ENCODE measurements at regions not wholly inside any gene's neighbourhood (a gene's known extent, or its start where the extent isn't known, plus 50 kb on each side); places are given as distances from the start of the nearest gene placed in this dataset.

DNA sequence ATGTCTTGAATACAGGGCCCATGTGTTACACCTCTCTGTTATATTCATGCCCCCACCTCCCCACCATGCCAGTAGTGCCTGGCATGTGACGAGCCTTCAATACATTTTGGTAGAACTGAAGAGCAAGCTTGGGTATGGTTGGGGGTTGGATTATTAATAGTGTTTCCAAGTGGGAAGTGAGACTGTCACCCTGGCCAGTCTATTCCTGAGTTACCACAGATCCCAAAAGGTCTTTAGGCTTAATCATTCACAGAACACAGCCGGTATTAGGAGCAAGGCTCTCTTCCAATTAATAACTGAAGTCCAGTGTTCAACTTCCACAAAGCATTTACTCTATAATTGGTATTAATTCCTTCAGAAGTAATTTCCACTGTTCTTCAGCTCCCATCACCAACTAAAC, 231.9 kb upstream of the LRTM1 start:
- Histone ChIP-seq H3K4me1 (ENCODE audit: control insufficient read depth in 2 of 3, insufficient read depth in 2 of 3, low read depth in 1 of 3, low read length in 3 of 3) (no peaks in the 10 kb centered on the region), H3K36me3 (ENCODE audit: control insufficient read depth in 2 of 3, insufficient read depth in 3 of 3, low read length in 3 of 3) (no peaks in the 10 kb centered on the region), H3K4me3 (ENCODE audit: low read length in 3 of 3) (no peak overlapping the region), H3K9ac (ENCODE audit: low read length in 3 of 3) (no peak overlapping the region), H3K27ac (ENCODE audit: low read depth in 2 of 2, low read length in 2 of 2) (no peak overlapping the region), H3K9me3 (ENCODE audit: control insufficient read depth in 2 of 3, insufficient read depth in 1 of 3, low read length in 3 of 3) (no peaks in the 10 kb centered on the region), H3K27me3 (ENCODE audit: control insufficient read depth, insufficient read depth, low read length) (no peaks in the 10 kb centered on the region)
- intact Hi-C loops (cut with DNase I): no loop called here
- TF ChIP-seq, protein P1, sequence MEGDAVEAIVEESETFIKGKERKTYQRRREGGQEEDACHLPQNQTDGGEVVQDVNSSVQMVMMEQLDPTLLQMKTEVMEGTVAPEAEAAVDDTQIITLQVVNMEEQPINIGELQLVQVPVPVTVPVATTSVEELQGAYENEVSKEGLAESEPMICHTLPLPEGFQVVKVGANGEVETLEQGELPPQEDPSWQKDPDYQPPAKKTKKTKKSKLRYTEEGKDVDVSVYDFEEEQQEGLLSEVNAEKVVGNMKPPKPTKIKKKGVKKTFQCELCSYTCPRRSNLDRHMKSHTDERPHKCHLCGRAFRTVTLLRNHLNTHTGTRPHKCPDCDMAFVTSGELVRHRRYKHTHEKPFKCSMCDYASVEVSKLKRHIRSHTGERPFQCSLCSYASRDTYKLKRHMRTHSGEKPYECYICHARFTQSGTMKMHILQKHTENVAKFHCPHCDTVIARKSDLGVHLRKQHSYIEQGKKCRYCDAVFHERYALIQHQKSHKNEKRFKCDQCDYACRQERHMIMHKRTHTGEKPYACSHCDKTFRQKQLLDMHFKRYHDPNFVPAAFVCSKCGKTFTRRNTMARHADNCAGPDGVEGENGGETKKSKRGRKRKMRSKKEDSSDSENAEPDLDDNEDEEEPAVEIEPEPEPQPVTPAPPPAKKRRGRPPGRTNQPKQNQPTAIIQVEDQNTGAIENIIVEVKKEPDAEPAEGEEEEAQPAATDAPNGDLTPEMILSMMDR (IDR thresholded peaks at IDR 0.05; ENCODE audit: borderline replicate concordance, extremely low read depth, insufficient read depth): no peak
- FAIRE-seq (no peak), DNase-seq (no peak)

DNA sequence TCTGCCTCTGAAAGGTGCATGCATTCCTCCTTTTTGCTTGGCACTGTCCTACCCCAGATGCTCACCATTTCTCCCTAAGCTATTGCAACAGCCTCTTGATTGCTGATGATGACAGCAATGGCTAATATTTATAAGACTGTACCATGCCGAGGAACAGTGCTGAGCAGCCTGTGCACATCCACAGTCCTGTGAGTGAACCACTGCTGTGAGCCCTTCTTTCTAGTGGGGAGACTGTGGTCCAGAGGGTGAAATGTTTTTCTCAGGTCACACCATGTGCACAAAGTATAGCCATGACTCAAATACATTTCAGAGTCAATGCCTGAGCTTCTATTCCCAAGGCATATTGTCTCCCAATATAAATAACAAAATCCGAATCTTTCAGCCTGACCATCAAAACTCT, 231.2 kb upstream of the LRTM1 start:
- intact Hi-C loops (cut with DNase I): no loop called here
- H3K9ac ChIP-seq (ENCODE audit: low read length in 3 of 3): no peak overlapping the region
- TF ChIP-seq, protein P1 (IDR thresholded peaks at IDR 0.05; ENCODE audit: borderline replicate concordance, extremely low read depth, insufficient read depth): no peak

DNA sequence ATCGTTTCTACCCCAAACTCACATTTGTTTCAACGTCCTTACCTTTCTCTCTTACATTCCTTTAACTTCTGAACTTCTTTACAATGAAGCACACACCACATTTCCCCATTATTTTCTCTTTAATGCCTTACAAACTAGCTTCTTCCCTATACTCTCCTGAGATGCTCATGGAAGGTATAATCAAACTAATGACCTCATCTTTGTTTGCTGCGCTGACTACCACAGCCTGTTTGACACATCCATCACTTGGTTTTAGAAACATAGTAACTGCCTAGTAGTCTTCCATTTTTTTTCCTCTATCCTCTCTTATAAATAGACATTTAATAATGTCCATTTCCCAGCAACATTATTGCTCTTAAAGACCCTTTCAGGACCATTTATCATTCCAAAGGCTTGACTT, 230.5 kb upstream of the LRTM1 start:
- FAIRE-seq: no peak
- no peak overlapping the region for H3K9ac ChIP-seq (ENCODE audit: low read length in 3 of 3)

More for the DNA sequence above, 231.2 kb upstream of the LRTM1 start:
- no peak for DNase-seq
- H3K4me3 ChIP-seq (ENCODE audit: low read length in 3 of 3): no peak overlapping the region
- H3K27ac ChIP-seq (ENCODE audit: low read depth in 2 of 2, low read length in 2 of 2): no peak overlapping the region
- H3K36me3 ChIP-seq (ENCODE audit: control insufficient read depth in 2 of 3, insufficient read depth in 3 of 3, low read length in 3 of 3): no peaks in the 10 kb centered on the region
- H3K4me1 ChIP-seq (ENCODE audit: control insufficient read depth in 2 of 3, insufficient read depth in 2 of 3, low read depth in 1 of 3, low read length in 3 of 3): no peaks in the 10 kb centered on the region
- H3K9me3 ChIP-seq (ENCODE audit: control insufficient read depth in 2 of 3, insufficient read depth in 1 of 3, low read length in 3 of 3): no peaks in the 10 kb centered on the region
- H3K27me3 ChIP-seq (ENCODE audit: control insufficient read depth, insufficient read depth, low read length): no peaks in the 10 kb centered on the region
- no peak for FAIRE-seq

DNA sequence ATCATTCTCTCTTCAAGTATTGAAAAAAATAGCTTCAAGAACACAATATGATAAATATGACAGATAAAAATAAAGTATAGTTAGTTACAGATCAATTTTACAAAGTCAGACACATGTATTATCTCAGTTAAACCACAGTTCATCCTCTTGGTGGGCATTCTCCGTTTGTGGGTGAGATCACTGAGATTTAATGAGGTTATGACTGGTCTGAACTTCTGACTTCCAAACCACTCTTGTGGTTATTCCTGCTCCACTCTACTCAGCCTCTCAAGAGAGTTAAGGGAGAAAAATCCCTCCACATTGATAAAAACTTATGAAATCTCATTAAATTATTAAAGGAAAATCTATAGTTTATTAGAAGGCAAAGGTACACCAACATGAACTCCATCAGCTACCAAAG, 229.9 kb upstream of the LRTM1 start:
- intact Hi-C loops (cut with DNase I): no loop called here
- no peaks in the 10 kb centered on the region for H3K9me3 ChIP-seq (ENCODE audit: control insufficient read depth in 2 of 3, insufficient read depth in 1 of 3, low read length in 3 of 3)
- no peak for FAIRE-seq
- TF ChIP-seq, protein P1 (IDR thresholded peaks at IDR 0.05; ENCODE audit: borderline replicate concordance, extremely low read depth, insufficient read depth): no peak
- no peaks in the 10 kb centered on the region for H3K4me1 ChIP-seq (ENCODE audit: control insufficient read depth in 2 of 3, insufficient read depth in 2 of 3, low read depth in 1 of 3, low read length in 3 of 3)
- no peaks in the 10 kb centered on the region for H3K27me3 ChIP-seq (ENCODE audit: control insufficient read depth, insufficient read depth, low read length)
- no peak for DNase-seq
- H3K36me3 ChIP-seq (ENCODE audit: control insufficient read depth in 2 of 3, insufficient read depth in 3 of 3, low read length in 3 of 3): no peaks in the 10 kb centered on the region
- no peak overlapping the region for H3K4me3 ChIP-seq (ENCODE audit: low read length in 3 of 3)
- H3K9ac ChIP-seq (ENCODE audit: low read length in 3 of 3): no peak overlapping the region
- H3K27ac ChIP-seq (ENCODE audit: low read depth in 2 of 2, low read length in 2 of 2): no peak overlapping the region

More for the DNA sequence above, 230.5 kb upstream of the LRTM1 start:
- no peaks in the 10 kb centered on the region for H3K4me1 ChIP-seq (ENCODE audit: control insufficient read depth in 2 of 3, insufficient read depth in 2 of 3, low read depth in 1 of 3, low read length in 3 of 3)
- H3K9me3 ChIP-seq (ENCODE audit: control insufficient read depth in 2 of 3, insufficient read depth in 1 of 3, low read length in 3 of 3): no peaks in the 10 kb centered on the region
- no peaks in the 10 kb centered on the region for H3K36me3 ChIP-seq (ENCODE audit: control insufficient read depth in 2 of 3, insufficient read depth in 3 of 3, low read length in 3 of 3)
- H3K27ac ChIP-seq (ENCODE audit: low read depth in 2 of 2, low read length in 2 of 2): no peak overlapping the region
- no peak for DNase-seq
- intact Hi-C loops (cut with DNase I): no loop called here
- no peaks in the 10 kb centered on the region for H3K27me3 ChIP-seq (ENCODE audit: control insufficient read depth, insufficient read depth, low read length)
- TF ChIP-seq, protein P1 (IDR thresholded peaks at IDR 0.05; ENCODE audit: borderline replicate concordance, extremely low read depth, insufficient read depth): no peak
- H3K4me3 ChIP-seq (ENCODE audit: low read length in 3 of 3): no peak overlapping the region
